ENCODE measurements at regions not wholly inside any gene's neighbourhood (a gene's known extent, or its start where the extent isn't known, plus 50 kb on each side); places are given as distances from the start of the nearest gene placed in this dataset.

GRCh38 chr1:208615371-208615770 lies 371.2 kb upstream of the PLXNA2 start:
- Mint-ChIP-seq H3K9me3 (ENCODE audit: unreplicated experiment) (peaks cover 3% of the 10 kb centered on the region), H3K4me3 (ENCODE audit: unreplicated experiment) (no peak overlapping the region), H3K36me3 (ENCODE audit: low read depth, unreplicated experiment) (no peaks in the 10 kb centered on the region), H3K27me3 (ENCODE audit: low read depth, unreplicated experiment) (no peaks in the 10 kb centered on the region), H3K4me1 (ENCODE audit: low read depth, unreplicated experiment) (no peaks in the 10 kb centered on the region), H3K27ac (ENCODE audit: unreplicated experiment) (no peak overlapping the region)
- Histone ChIP-seq H3K36me3 (ENCODE audit: insufficient read depth, low read length) (no peaks in the 10 kb centered on the region), H3K79me2 (ENCODE audit: insufficient read depth, low read length) (no peaks in the 10 kb centered on the region), H3K27ac (ENCODE audit: low read depth, low read length) (no peak overlapping the region), H2AFZ (ENCODE audit: low read depth, low read length) (no peak overlapping the region), H3K9ac (ENCODE audit: low read length) (no peak overlapping the region), H4K20me1 (ENCODE audit: insufficient read depth, low read length) (no peaks in the 10 kb centered on the region), H3K27me3 (ENCODE audit: insufficient read depth, low read length) (no peaks in the 10 kb centered on the region), H3K4me1 (ENCODE audit: insufficient read depth, low read length) (no peaks in the 10 kb centered on the region), H3K4me2 (ENCODE audit: low read length) (no peak overlapping the region), H3K9me3 (ENCODE audit: insufficient read depth, low read depth, low read length) (no peaks in the 10 kb centered on the region), H3K4me3 (ENCODE audit: insufficient read depth, low read depth, low read length) (no peak overlapping the region)
- DNase-seq (ENCODE audit: low read depth): no peak
- TF ChIP-seq EZH2 (IDR thresholded peaks at IDR 0.05; ENCODE audit: insufficient read depth, low read length): no peak
- TF ChIP-seq, protein P1, sequence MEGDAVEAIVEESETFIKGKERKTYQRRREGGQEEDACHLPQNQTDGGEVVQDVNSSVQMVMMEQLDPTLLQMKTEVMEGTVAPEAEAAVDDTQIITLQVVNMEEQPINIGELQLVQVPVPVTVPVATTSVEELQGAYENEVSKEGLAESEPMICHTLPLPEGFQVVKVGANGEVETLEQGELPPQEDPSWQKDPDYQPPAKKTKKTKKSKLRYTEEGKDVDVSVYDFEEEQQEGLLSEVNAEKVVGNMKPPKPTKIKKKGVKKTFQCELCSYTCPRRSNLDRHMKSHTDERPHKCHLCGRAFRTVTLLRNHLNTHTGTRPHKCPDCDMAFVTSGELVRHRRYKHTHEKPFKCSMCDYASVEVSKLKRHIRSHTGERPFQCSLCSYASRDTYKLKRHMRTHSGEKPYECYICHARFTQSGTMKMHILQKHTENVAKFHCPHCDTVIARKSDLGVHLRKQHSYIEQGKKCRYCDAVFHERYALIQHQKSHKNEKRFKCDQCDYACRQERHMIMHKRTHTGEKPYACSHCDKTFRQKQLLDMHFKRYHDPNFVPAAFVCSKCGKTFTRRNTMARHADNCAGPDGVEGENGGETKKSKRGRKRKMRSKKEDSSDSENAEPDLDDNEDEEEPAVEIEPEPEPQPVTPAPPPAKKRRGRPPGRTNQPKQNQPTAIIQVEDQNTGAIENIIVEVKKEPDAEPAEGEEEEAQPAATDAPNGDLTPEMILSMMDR (IDR thresholded peaks at IDR 0.05; ENCODE audit: insufficient read depth, low read depth, low read length): no peak
- no peak for FAIRE-seq

DNA sequence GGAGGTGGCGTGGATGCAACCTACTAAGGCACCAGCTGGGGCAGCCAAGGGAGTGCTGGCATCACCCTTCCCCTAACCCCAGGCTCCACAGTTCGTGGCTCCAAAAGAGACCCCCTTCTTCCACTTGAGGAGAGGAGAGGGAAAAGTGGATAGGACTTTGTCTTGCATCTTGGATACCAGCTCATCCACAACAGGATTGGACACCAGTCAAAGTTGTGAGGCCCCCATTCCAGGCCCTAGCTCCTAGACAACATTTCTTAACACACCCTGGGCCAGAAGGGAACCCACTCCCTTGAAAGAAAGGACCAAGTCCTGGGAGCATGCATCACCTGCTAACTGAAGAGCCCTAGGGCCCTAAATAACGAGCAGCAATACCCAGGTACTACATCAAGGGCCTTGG lies 372.6 kb upstream of the PLXNA2 start:
- H3K27ac Mint-ChIP-seq (ENCODE audit: unreplicated experiment): no peak overlapping the region
- no peaks in the 10 kb centered on the region for H3K36me3 ChIP-seq (ENCODE audit: insufficient read depth, low read length)
- H3K27ac ChIP-seq (ENCODE audit: low read depth, low read length): no peak overlapping the region
- H2AFZ ChIP-seq (ENCODE audit: low read depth, low read length): no peak overlapping the region
- H3K9me3 Mint-ChIP-seq (ENCODE audit: unreplicated experiment): peaks cover 9% of the 10 kb centered on the region
- H3K9me3 ChIP-seq (ENCODE audit: insufficient read depth, low read depth, low read length): no peaks in the 10 kb centered on the region
- H3K4me3 Mint-ChIP-seq (ENCODE audit: unreplicated experiment): no peak overlapping the region
- no peak for DNase-seq (ENCODE audit: low read depth)
- no peak for TF ChIP-seq EZH2 (IDR thresholded peaks at IDR 0.05; ENCODE audit: insufficient read depth, low read length)
- TF ChIP-seq, protein P1 (IDR thresholded peaks at IDR 0.05; ENCODE audit: insufficient read depth, low read depth, low read length): no peak
- no peaks in the 10 kb centered on the region for H3K4me1 ChIP-seq (ENCODE audit: insufficient read depth, low read length)
- no peaks in the 10 kb centered on the region for H3K79me2 ChIP-seq (ENCODE audit: insufficient read depth, low read length)
- no peak overlapping the region for H3K4me2 ChIP-seq (ENCODE audit: low read length)
- no peaks in the 10 kb centered on the region for H3K4me1 Mint-ChIP-seq (ENCODE audit: low read depth, unreplicated experiment)
- no peaks in the 10 kb centered on the region for H3K27me3 Mint-ChIP-seq (ENCODE audit: low read depth, unreplicated experiment)
- no peaks in the 10 kb centered on the region for H3K27me3 ChIP-seq (ENCODE audit: insufficient read depth, low read length)
- H3K36me3 Mint-ChIP-seq (ENCODE audit: low read depth, unreplicated experiment): no peaks in the 10 kb centered on the region
- FAIRE-seq: no peak
- H3K9ac ChIP-seq (ENCODE audit: low read length): no peak overlapping the region
- H4K20me1 ChIP-seq (ENCODE audit: insufficient read depth, low read length): no peaks in the 10 kb centered on the region
- no peak overlapping the region for H3K4me3 ChIP-seq (ENCODE audit: insufficient read depth, low read depth, low read length)

GRCh38 chr1:208628022-208628914 lies 384.1 kb upstream of the PLXNA2 start:
- no peaks in the 10 kb centered on the region for H3K27me3 ChIP-seq (ENCODE audit: insufficient read depth, low read length)
- no peak overlapping the region for H2AFZ ChIP-seq (ENCODE audit: low read depth, low read length)
- Mint-ChIP-seq H3K27ac (ENCODE audit: unreplicated experiment) (no peak overlapping the region), H3K4me3 (ENCODE audit: unreplicated experiment) (no peak overlapping the region), H3K27me3 (ENCODE audit: low read depth, unreplicated experiment) (peaks cover 4% of the 10 kb centered on the region), H3K4me1 (ENCODE audit: low read depth, unreplicated experiment) (no peaks in the 10 kb centered on the region), H3K9me3 (ENCODE audit: unreplicated experiment) (no peaks in the 10 kb centered on the region), H3K36me3 (ENCODE audit: low read depth, unreplicated experiment) (no peaks in the 10 kb centered on the region)
- no peaks in the 10 kb centered on the region for H4K20me1 ChIP-seq (ENCODE audit: insufficient read depth, low read length)
- H3K4me3 ChIP-seq (ENCODE audit: insufficient read depth, low read depth, low read length): no peak overlapping the region
- H3K79me2 ChIP-seq (ENCODE audit: insufficient read depth, low read length): no peaks in the 10 kb centered on the region
- H3K4me1 ChIP-seq (ENCODE audit: insufficient read depth, low read length): no peaks in the 10 kb centered on the region
- no peak overlapping the region for H3K9ac ChIP-seq (ENCODE audit: low read length)
- H3K27ac ChIP-seq (ENCODE audit: low read depth, low read length): no peak overlapping the region
- TF ChIP-seq EZH2 (IDR thresholded peaks at IDR 0.05; ENCODE audit: insufficient read depth, low read length): no peak
- TF ChIP-seq, protein P1 (IDR thresholded peaks at IDR 0.05; ENCODE audit: insufficient read depth, low read depth, low read length): no peak
- H3K9me3 ChIP-seq (ENCODE audit: insufficient read depth, low read depth, low read length): no peaks in the 10 kb centered on the region
- no peak overlapping the region for H3K4me2 ChIP-seq (ENCODE audit: low read length)
- no peak for FAIRE-seq
- DNase-seq (ENCODE audit: low read depth): no peak
- no peaks in the 10 kb centered on the region for H3K36me3 ChIP-seq (ENCODE audit: insufficient read depth, low read length)
